Adipocyte (in vitro differentiated cells): ENCODE measurements at regions not wholly inside any gene's neighbourhood (a gene's known extent, or its start where the extent isn't known, plus 50 kb on each side); places are given as distances from the start of the nearest gene placed in this dataset.

ENCODE experiments used
- DNase-seq: peaks from one replicate; pipeline ENCODE4 v3.0.0-alpha.2; 2015; ENCODE audit warnings: low read depth
- H3K27me3 ChIP-seq: replicated peaks from 2 replicates; pipeline ENCODE4 v1.7.0; 2013; ENCODE audit warnings: mild to moderate bottlenecking, low read length, moderate library complexity; ENCODE audit not compliant: control insufficient read depth, insufficient read depth
- H3K36me3 ChIP-seq: 2 replicates; pipeline ENCODE4 v1.7.0; 2013; ENCODE audit warnings: low read length, mild to moderate bottlenecking, moderate library complexity; ENCODE audit not compliant: control insufficient read depth, insufficient read depth, severe bottlenecking
- H3K4me1 ChIP-seq: 2 replicates; pipeline ENCODE4 v1.7.0; 2013; ENCODE audit warnings: mild to moderate bottlenecking, low read length, moderate library complexity; ENCODE audit not compliant: control insufficient read depth, insufficient read depth
- H3K4me3 ChIP-seq: 2 replicates; pipeline ENCODE4 v1.7.0; 2013; ENCODE audit warnings: mild to moderate bottlenecking, low read length, moderate library complexity
- H3K9ac ChIP-seq: 2 replicates; pipeline ENCODE4 v1.7.0; 2013; ENCODE audit warnings: mild to moderate bottlenecking, low read length, moderate library complexity
- H3K9me3 ChIP-seq: 2 replicates; pipeline ENCODE4 v1.7.0; 2013; ENCODE audit warnings: mild to moderate bottlenecking, low read length, moderate library complexity; ENCODE audit not compliant: control insufficient read depth

- Histone ChIP-seq H3K36me3 (no peaks in the 10 kb centered on the region), H3K4me1 (peaks cover 10% of the 10 kb centered on the region), H3K9ac (no peak overlapping the region), H3K27me3 (no peaks in the 10 kb centered on the region), H3K4me3 (no peak overlapping the region), H3K9me3 (no peaks in the 10 kb centered on the region)
- peak; percentile 68 for DNase-seq
Measured at GRCh38 chr1:60130703-60131102, 57.1 kb upstream of the C1orf87 start.

GRCh38 chr1:60129911-60130310, 56.3 kb upstream of the C1orf87 start:
- no peaks in the 10 kb centered on the region for H3K9me3 ChIP-seq
- H3K4me1 ChIP-seq = peaks cover 10% of the 10 kb centered on the region
- H3K9ac ChIP-seq = no peak overlapping the region
- H3K27me3 ChIP-seq = no peaks in the 10 kb centered on the region
- no peaks in the 10 kb centered on the region for H3K36me3 ChIP-seq
- no peak overlapping the region for H3K4me3 ChIP-seq
- DNase-seq = peak; percentile 46

- DNase-seq = no peak
- Histone ChIP-seq H3K9ac (no peak overlapping the region), H3K4me1 (no peaks in the 10 kb centered on the region), H3K4me3 (no peak overlapping the region), H3K27me3 (no peaks in the 10 kb centered on the region), H3K36me3 (no peaks in the 10 kb centered on the region), H3K9me3 (no peaks in the 10 kb centered on the region)
Measured at GRCh38 chr1:60126723-60127122, 53.2 kb upstream of the C1orf87 start.
